ENCODE measurements at regions not wholly inside any gene's neighbourhood (a gene's known extent, or its start where the extent isn't known, plus 50 kb on each side); places are given as distances from the start of the nearest gene placed in this dataset.

DNA sequence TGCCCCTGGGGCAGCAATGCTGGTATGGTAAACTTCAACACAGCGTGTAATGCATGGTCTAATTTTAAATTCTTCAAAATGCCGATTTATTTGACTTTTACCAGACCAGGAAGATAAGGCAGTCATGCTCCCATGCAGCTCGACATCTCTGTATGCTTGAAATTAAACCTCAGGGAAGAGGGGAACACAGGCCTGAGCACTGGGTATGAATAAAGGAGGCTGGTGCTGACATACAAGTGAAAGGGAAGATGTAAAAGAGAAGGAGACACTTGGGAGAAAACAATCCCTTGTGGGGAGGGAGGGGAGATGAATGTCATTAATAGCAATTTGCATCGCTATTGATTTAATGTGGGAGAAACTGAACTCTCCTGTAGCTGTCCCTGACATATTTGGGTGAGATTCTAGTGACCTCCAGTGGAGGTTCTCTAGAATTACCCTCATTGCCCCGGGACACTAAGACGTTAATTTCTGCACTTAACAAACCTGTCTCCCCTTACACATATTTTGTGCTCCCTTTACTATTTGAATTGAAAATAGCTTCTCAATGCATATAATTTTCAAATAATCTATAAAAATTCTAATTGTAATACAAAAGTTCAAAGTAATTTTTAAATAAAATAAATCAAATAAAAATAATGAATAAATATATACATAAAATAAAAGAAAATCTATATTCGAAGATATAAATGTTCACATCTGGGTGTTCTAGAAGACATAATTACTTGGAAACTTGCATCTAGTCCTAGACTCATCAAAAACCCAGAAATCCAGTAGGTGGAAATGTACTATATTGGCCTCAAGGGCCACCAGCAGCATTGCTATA, 283.1 kb downstream of the LMX1A start:
- peak; percentile 32 for DNase-seq

DNA sequence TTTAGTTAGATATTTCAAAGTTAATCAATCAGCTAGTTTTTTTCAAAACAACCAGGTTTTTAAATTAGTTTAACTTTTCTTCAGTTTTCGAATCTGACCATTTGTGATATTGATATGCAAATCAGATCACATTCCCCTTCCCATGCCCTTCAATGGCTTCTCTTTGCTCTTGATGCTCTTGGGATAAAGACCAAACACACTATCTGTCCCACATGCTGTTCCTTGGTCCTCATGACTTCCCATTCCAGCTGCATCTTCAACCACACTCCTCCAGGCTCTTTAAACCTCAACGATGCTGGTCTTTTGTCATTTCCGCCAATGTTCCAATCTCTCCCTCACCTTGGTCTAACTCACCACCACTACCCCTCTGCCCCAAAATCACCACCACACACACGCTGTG, 285.8 kb downstream of the LMX1A start:
- no peak for DNase-seq

DNA sequence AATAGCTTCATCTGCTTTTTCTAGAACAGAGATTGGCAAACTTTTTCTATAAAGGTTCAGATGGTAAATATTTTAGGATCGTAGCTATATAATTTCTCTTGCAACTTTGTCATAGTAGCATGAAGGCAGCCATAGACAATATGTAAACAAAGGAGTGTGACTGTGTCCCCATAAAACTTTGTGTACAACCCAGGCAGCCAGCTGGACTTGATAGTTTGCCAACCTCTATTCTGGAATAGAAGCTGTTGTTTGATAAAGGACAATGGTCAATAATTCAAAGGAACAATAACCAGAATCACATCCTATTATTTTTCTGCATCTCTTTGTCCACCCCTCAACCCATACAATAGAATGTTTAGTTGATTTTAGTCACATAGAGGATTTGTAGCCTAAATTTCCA, 286.7 kb downstream of the LMX1A start:
- no peak for DNase-seq

DNA sequence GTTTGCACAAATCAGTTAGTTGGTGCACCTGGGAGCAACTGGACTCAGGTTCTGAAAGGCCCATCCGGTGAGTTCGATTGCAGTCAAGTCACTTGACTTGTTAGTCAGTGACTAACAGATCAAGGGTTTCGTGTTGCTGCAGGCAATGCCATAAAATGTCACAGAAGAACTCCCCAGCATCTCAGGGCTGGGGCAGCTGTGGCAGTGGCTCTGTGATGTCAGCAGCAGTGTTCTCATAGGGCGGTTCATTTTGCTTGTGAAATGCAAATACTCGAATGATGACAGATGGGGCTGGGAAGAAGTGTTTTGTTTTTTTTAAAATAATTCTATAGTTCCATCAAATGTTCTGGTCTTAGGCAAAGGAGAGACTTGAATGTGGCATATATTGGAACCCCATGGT, 287.8 kb downstream of the LMX1A start:
- peak; percentile 19 for DNase-seq

DNA sequence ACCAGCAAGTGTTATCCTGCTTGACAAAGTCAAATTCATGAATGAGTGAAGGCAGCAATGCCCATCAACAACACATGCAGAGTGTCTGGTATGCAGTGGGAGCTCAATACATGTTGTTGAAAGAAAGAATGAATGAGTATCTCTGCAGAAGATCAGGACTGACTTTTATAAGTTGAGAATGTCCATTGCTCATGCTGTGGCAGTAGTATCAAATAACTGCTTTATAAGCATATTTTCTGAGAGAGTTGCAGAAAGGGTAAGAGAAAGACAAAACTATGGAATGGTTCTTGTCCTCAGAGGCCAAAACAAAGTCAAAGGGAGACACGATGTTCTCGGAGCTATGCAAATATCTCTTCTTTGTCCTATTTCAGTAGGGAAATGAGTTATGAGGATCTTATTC, 288.7 kb downstream of the LMX1A start:
- no peak for DNase-seq

DNA sequence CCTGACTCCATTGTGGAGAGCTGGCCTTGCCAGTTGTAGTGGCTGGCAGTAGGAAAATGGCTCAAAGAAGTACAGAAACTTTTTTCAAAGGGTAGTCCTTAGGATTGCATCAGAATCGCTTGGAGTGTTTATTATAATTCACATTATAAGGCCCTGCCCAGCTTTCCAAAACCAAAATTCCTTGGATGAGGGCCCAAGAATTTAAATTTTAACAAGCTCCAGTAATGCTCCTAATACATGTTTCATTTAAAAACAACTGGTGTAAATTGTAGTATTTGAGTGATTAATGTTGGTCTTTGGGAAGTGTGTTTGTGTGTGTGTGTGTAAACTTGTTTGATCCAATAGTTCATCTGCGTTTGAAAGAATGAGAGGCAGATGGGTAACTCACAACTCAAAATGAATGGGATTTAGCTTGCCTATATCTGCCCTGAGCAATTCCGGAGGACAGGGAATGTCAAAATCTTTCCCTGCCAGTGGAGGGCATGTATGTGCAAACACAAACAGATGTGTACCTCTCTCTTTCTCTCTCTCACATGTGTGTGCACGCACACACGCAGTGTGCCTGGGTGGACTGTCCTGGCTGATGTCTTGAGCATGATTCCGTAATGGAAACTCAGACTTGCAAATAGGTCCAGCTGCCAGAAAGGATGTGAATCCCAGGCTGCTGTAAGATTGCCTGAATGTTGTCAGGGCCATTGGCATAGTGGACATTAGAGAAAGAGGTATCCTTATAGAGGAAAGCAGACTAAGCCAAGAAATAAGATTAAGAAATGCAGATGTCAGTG, 293.1 kb downstream of the LMX1A start:
- no peak for DNase-seq

DNA sequence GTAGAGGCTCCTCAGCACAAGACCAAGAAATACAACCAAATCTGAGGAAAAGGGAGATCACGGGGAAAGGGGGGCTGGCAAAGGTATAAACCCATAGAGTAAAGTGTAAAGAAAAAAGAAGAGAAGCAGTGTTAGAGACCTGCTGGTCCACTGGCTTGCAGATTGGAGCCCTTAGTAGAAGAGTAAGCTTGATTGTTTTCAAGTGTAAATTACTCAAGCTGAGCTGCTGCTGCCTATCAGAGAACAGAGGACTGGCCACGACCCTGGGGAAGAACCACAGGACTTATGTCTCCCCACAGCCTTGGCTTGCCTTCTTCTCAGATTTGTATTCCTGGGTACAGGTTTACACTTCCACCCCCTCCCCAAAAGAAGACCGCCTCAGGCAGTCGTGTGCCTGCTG, 294.2 kb downstream of the LMX1A start:
- DNase-seq, result no peak

DNA sequence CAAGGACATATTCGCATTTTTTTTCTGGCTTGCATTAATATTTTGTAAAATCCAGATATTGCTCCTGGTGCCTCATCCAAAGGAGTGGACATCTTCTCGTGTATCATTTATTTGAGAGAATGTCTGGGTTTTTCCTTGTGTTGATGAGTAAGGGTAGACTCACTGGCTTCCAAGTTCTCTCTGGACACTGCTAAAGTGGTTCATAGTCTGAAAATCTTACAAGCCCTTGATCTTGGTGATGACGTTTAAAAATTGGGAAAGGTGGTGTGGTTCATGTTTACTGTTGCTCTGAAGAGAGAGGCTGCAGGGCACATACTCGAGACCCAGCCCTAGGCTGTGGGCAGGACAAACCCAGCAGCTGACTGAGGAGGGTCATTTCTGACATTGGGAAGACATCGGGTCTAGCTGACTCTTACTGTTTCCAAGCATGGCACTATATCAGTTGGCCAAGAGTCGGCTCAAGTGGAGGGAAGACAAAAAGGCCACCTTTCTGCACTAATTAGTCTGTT, 296.2 kb downstream of the LMX1A start:
- no peak for DNase-seq

DNA sequence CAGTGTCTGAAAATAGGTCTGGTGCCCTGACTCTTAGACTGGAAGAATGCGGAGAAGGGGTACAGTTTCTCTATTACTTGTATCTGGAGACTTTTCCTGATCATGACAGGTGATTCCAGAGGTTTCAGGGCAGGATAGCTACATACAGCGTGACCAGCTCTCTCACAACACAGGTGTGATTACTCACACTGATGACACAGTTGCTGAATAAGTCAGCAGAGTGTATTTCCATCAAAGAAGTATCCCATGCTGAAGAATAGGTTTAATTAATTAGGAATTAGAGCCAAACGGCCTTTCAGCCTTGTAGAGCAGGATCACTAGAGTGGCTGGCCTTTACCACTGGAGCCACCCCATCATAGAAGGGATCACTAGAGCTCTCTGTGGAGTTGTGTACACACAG, 298.6 kb downstream of the LMX1A start:
- DNase-seq, result no peak

DNA sequence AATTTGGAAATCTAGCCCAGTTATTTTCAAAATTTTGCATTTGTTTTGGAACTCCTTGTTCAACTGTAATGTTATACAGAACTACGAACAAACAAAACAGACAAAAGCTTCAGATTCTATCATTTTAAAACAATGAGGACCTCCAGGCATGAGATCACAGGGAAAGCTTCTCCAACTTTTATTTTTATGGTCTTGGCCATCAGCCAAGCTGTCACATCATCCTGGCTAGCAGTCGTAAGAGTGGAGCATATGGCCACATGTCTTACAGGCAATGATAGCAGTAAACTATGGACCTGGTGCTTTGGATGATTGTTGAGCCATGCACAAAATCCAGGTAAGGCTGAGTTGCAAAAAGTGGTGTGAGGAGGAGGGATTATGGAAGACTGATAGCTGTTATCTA, 299.6 kb downstream of the LMX1A start:
- DNase-seq, result no peak

DNA sequence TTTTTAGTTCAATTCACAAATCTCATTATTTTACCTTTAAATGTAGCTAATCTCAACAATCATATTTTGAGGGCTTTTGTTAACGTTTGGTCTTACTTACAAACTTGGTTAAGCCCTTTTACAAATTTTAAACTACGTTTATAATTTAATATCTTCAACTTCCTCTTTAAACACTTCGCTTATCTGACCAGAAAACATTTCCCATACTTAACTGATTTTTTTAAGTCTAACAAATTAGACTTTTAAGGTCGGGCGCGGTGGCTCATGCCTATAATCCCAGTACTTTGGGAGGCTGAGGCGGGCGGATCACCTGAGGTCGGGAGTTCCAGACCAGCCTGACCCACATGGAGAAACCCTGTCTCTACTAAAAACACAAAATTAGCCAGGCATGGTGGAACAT, 300.9 kb downstream of the LMX1A start:
- no peak for DNase-seq

DNA sequence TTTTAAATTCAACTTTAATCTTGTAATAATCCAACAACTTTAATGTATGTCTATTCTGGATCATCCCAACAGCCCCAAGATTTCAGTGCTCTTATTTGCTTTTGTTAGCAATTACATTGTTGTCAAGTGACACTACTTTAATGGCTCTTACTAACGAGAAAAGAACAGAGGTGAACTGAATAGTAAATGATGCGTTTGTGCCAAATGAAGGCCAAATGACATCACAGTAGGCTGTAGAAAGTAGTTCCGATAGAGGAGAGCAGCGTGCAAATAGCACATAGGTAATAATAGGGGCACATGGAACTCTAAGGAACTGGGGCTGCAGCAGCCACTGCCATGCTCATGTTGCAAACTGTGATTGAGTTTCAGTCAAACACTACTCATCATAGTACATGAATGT, 301.9 kb downstream of the LMX1A start:
- DNase-seq, result no peak

DNA sequence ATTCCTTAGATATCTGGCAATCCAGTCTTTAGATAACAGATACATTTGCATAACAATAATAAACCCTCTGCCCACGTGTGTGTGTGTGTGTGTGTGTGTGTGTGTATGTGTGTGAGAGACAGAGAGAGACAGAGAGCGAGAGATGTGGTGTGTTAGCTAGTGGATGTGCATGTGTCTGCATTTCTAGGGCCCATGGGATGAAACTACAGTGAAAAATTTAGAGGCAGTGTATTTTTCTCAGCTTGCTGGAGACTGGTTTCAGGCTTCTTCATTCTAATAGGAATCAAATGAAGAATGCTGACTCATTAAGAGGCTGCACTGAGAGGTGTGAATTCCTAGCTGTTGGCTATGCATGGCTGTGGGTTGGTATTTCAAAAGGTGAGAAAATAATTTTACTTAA, 303.2 kb downstream of the LMX1A start:
- no peak for DNase-seq

DNA sequence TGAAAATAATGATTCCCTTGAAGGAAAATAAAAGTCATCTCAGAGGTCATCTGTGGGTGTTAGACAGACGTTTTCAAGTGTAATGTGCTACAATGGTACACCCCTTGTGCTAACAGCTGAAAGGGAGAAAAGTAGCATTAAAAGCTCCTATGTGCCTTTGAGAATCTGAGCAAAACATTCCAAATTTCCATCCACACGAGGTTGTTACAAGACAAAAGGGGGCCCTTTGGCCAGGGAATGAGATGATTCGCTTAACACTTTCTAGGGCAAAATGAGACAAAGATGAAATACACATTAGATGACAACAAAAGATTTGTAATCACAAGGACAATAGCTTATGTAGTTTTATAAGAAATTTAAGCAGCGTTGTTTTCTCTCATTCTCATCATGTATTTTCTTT, 303.6 kb downstream of the LMX1A start:
- DNase-seq, result no peak

DNA sequence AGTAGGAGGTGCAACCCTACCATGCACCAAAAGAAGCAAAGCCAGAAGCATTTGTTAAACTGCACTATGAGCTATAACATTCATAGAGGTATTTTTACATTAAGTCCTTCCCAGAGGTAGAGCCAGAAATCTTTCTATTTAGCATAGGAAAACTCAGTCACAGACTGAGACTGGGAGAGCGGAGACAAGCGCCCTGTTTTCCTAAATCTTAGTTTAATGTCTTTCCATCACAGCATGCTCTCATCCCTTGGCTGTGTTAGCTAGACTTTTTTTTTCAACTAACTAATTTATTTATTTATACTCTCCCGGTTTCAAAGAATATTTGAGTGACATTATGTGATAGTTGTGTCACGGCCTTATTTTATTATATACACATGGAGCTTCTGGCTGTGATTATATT, 304.1 kb downstream of the LMX1A start:
- no peak for DNase-seq

DNA sequence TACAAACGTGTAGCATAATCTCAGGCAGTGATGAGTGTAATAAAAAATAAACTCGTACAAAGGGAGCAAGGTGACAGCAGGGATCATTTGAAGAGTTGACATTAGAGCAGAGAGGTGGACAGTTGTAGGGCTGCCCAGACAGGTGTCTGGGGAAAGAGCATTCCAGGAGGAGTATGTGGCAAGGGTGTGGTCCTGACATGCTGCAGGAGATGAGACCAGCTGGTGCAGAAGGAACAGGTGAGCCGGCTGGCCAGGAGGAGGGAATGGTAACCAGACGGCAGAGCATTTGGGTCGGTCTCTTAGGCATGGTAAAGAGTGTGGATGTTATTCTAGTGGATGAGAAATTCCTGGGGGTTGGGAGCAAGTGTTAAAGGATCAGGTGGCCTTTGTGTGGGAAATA, 306.3 kb downstream of the LMX1A start:
- no peak for DNase-seq

DNA sequence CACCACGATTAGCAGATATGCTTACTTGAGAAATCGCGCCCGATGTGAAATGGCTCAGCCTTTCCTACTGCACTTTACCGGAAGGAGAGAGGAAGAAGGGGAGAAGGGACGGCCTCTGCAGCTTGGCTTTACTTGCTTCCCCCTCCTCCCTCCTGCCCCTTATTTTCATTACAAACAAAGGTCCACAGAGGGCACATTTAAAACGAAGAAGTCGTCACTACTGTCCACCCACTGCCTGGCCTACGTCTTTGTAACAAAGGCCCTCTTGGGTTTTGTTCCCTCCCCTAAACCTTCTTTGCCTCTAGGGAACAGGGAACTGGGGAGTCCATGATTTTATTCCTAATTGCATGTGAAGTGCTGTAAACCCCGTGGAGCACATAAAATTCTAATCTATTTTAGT, 308.5 kb downstream of the LMX1A start:
- DNase-seq, result no peak

DNA sequence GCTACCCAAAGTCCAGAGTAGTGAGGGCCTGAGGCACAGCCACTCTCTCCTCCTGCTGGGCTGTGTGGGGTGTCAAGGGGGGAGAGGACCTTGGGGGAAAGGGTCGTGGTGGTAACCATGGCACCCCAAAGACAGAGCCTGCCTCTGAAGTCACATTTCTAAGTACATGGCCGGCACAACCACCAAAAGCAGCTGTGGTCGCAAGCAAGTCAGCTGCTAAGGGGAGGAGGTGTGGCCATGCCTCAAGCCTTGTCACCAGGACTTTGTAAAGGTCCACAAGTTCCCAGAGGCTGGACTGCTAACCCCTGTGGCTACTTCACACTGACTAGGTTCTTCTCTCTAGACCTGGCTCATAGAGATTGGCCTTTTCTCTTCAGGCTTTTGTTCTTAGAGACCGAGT, 310.6 kb downstream of the LMX1A start:
- no peak for DNase-seq

DNA sequence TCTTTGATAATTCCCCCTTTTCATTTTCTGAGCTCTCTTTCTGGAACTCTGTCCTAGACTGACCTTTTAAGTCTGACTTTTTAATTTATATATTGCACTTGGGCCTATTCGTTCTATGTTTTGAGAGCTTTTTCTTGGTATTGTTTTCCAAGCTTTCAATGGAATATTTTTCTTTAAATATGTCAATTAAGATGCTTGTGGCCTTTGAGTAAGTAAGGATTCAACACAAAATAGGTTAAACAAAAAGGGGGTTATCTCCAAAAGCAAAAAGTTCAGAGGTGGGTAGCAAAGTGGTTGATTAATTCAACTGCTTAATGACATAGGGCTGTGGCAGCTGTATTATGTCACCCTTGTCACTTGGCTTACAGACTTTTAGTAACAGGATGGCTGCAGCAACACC, 315.9 kb downstream of the LMX1A start:
- DNase-seq, result no peak

DNA sequence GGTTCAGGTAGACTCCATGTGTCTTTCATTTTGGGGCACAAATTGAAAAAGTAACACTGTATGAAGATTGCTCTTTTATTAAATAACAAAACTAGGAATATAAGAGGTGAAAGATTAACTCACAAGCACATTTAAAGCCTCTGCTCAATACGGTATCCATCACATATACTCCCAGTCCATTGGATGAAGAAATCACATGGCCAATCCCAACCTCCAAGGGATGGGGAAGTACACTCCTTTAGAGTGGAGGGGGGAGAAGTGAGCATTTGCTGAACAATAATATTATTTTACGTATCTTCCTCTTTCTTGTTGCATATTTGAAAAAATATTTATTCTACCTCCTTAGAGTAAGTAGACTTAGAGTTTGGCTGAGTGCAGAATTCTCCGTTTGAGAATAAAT, 316.5 kb downstream of the LMX1A start:
- no peak for DNase-seq

DNA sequence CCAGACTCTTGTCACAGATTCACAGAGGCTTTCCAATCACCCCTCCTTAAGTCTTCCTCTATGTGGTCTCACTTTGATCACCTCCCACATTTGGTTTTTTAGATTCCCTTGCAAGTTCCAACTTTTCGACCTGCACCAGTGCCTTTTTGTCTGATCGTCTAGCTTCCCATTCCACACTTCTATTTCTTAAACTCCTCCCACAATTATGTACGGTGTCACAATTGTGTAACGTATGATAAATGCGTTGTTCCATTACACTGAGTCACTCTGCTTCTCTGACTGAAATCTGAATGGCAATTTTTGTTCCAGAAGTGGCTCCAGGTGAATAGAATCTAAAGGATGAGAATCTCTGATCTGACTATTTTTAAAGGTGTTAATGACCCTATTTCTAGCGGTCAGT, 320.1 kb downstream of the LMX1A start:
- DNase-seq, result no peak

DNA sequence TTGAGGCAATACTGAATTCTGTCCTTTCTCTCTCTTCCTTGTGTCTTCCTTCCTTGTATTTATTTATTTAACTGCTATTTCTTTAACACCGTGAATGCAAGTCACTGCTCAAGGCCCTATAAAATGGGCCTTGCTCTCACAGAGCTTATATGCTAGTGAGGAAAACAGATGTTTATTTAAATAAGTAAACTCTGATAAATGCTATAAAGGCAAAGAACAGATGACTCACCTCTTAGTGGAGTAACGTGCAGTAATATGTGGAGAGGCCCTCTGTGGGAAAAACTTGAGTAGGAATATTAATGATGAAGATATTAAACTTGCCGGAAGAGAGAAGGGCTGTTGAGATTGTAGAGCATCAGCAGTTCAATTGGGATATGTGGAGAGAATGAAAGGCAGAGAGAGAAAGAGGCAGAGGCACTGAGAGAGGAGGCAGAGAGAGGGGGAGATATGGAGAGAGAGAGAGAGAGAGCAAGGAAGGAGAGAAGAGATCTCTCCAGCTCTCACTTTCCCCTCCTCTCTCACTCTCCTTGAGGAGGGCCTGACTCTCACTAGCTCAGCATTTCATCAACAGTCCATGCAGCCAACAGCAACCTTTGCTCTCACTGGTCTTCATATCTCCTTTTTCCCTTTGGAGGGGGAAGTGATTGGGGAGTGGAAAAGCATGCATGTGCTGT, 322.2 kb downstream of the LMX1A start:
- no peak for DNase-seq

DNA sequence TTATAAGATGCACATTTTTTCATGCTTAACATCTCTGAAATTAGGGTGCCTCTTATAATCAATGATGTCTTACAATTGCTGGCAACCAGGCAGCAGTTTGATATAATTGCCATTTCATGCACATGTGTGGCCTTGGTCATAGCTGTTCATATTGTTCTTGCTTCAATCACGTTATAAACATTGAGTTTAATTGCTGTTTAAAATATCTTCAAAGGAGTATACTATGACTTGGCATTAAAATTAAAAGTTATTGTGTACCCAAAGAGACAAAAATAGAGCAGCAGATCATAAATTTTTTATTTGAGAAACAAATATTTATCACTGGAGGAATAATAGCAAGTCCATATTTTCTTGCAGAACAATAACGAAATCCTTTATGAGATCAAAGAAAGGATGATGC, 325.5 kb downstream of the LMX1A start:
- no peak for DNase-seq

DNA sequence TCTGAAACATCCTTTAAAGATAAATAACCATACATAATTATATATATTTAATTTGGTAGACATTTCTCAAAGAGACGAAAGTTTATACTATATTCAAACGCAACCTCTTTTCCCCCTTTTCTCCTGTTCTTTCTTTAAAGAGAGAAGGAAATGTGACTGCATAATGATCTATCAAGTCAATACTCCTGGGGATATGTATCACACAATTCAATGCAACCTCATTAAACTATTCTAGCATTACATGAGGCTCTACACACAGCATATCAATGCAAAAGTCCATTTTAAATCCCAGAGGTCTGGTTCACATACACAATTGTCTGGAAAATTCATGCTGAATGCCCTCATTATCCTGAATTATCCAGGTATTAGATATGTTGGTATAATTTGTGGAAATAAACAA, 330.7 kb downstream of the LMX1A start:
- DNase-seq, result no peak
